ENCODE measurements at regions not wholly inside any gene's neighbourhood (a gene's known extent, or its start where the extent isn't known, plus 50 kb on each side); places are given as distances from the start of the nearest gene placed in this dataset.

- DNase-seq (no peak), ATAC-seq (ENCODE audit: poor library complexity) (no peak)
- Histone ChIP-seq H3K27me3 (ENCODE audit: control insufficient read depth in 1 of 2, insufficient read depth in 2 of 2, low read length in 2 of 2) (no peaks in the 10 kb centered on the region), H3K36me3 (ENCODE audit: insufficient read depth, low read length) (no peaks in the 10 kb centered on the region), H3K4me1 (ENCODE audit: insufficient read depth, low read length) (no peaks in the 10 kb centered on the region), H3K4me3 (ENCODE audit: low read length) (no peak overlapping the region), H3K27ac (ENCODE audit: low read depth in 1 of 2, low read length in 2 of 2) (no peak overlapping the region), H3K9me3 (ENCODE audit: control insufficient read depth in 1 of 2, insufficient read depth in 1 of 2, low read length in 2 of 2) (no peaks in the 10 kb centered on the region)
- no peaks in the 10 kb centered on the region for H3K27me3 Mint-ChIP-seq
- H3K27ac Mint-ChIP-seq: no peak overlapping the region
- CTCF ChIA-PET: no interaction called here
- H3K4me1 Mint-ChIP-seq (ENCODE audit: low read depth): no peaks in the 10 kb centered on the region
- no peaks in the 10 kb centered on the region for H3K36me3 Mint-ChIP-seq (ENCODE audit: low read depth)
- intact Hi-C loops (cut with DNase I, micrococcal nuclease): no loop called here
- H3K4me3 Mint-ChIP-seq: no peak overlapping the region
- POLR2A ChIA-PET: no interaction called here
- no peaks in the 10 kb centered on the region for H3K9me3 Mint-ChIP-seq
- TF ChIP-seq CTCF (IDR thresholded peaks at IDR 0.05): no peak
Observed at GRCh38 chr11:81579339-81579738, 1154.3 kb downstream of the FAM181B start.

- Histone ChIP-seq H3K4me3 (ENCODE audit: low read length) (no peak overlapping the region), H3K36me3 (ENCODE audit: insufficient read depth, low read length) (no peaks in the 10 kb centered on the region), H3K9me3 (ENCODE audit: control insufficient read depth in 1 of 2, insufficient read depth in 1 of 2, low read length in 2 of 2) (no peaks in the 10 kb centered on the region), H3K4me1 (ENCODE audit: insufficient read depth, low read length) (no peaks in the 10 kb centered on the region), H3K27me3 (ENCODE audit: control insufficient read depth in 1 of 2, insufficient read depth in 2 of 2, low read length in 2 of 2) (no peaks in the 10 kb centered on the region), H3K27ac (ENCODE audit: low read depth in 1 of 2, low read length in 2 of 2) (no peak overlapping the region)
- CTCF ChIA-PET: no interaction called here
- Mint-ChIP-seq H3K9me3 (no peaks in the 10 kb centered on the region), H3K27me3 (no peaks in the 10 kb centered on the region), H3K4me1 (ENCODE audit: low read depth) (no peaks in the 10 kb centered on the region), H3K27ac (no peak overlapping the region), H3K36me3 (ENCODE audit: low read depth) (no peaks in the 10 kb centered on the region), H3K4me3 (no peak overlapping the region)
- POLR2A ChIA-PET: no interaction called here
- TF ChIP-seq CTCF (IDR thresholded peaks at IDR 0.05): no peak
- ATAC-seq (ENCODE audit: poor library complexity) (no peak), DNase-seq (no peak)
- intact Hi-C loops (cut with DNase I, micrococcal nuclease): no loop called here
Observed at GRCh38 chr11:81578571-81578970, 1155.1 kb downstream of the FAM181B start.

- no peaks in the 10 kb centered on the region for H3K9me3 Mint-ChIP-seq
- no peaks in the 10 kb centered on the region for H3K27me3 Mint-ChIP-seq
- intact Hi-C loops (cut with DNase I, micrococcal nuclease): no loop called here
- ATAC-seq (ENCODE audit: poor library complexity) (no peak), DNase-seq (no peak)
- POLR2A ChIA-PET: no interaction called here
- H3K4me1 ChIP-seq (ENCODE audit: insufficient read depth, low read length): no peaks in the 10 kb centered on the region
- H3K27ac Mint-ChIP-seq: no peak overlapping the region
- no peak overlapping the region for H3K4me3 ChIP-seq (ENCODE audit: low read length)
- H3K36me3 ChIP-seq (ENCODE audit: insufficient read depth, low read length): no peaks in the 10 kb centered on the region
- no peaks in the 10 kb centered on the region for H3K36me3 Mint-ChIP-seq (ENCODE audit: low read depth)
- CTCF ChIA-PET: no interaction called here
- no peaks in the 10 kb centered on the region for H3K4me1 Mint-ChIP-seq (ENCODE audit: low read depth)
- no peak overlapping the region for H3K27ac ChIP-seq (ENCODE audit: low read depth in 1 of 2, low read length in 2 of 2)
- no peak for TF ChIP-seq CTCF (IDR thresholded peaks at IDR 0.05)
- no peaks in the 10 kb centered on the region for H3K9me3 ChIP-seq (ENCODE audit: control insufficient read depth in 1 of 2, insufficient read depth in 1 of 2, low read length in 2 of 2)
- H3K4me3 Mint-ChIP-seq: no peak overlapping the region
- H3K27me3 ChIP-seq (ENCODE audit: control insufficient read depth in 1 of 2, insufficient read depth in 2 of 2, low read length in 2 of 2): no peaks in the 10 kb centered on the region
Observed at GRCh38 chr11:81574301-81574700, 1159.4 kb downstream of the FAM181B start.

All from CD4-positive, alpha-beta T cell (primary cell).